GM12878 (cell line): ENCODE measurements at regions not wholly inside any gene's neighbourhood (a gene's known extent, or its start where the extent isn't known, plus 50 kb on each side); places are given as distances from the start of the nearest gene placed in this dataset.

Experiments used
- ATAC-seq: fragments of 200-7000 bp; cut with Tn5 transposase; 3 replicates; pipeline ENCODE4 v1.9.1; 2020; ENCODE audit warnings: mild to moderate bottlenecking, moderate library complexity
- BruUV-seq: library from RNA; stranded (reverse); fragments of 400-500 nt; replicated peaks from 2 replicates; lab custom pipeline; 2021; lab: Mats Ljungman, UMichigan
- CTCF ChIA-PET: fragments of 300-600 bp; sonication (Branson Sonifier 250); formaldehyde crosslinking; extraction: SDS; loops from one replicate; lab custom pipeline; 2021; ENCODE audit warnings: inconsistent platforms; lab: Yijun Ruan, JAX
- POLR2A ChIA-PET: fragments of 350-600 bp; formaldehyde crosslinking; extraction: SDS; loops from one replicate; lab custom pipeline; 2021; ENCODE audit warnings: inconsistent platforms; lab: Charles Lee
- RAD21 ChIA-PET: fragments of 300-600 bp; sonication (Branson Sonifier 250); formaldehyde crosslinking; loops from one replicate; lab custom pipeline; 2023; ENCODE audit warnings: antibody characterized with exemption; ENCODE audit not compliant: unreplicated experiment; lab: Charles Lee
- SMC1A ChIA-PET: fragments of 300-600 bp; sonication (Branson Sonifier 250); formaldehyde crosslinking; loops from one replicate; lab custom pipeline; 2023; ENCODE audit not compliant: unreplicated experiment, uncharacterized antibody; lab: Charles Lee
- DNase-seq: peaks from one replicate; pipeline ENCODE4 v3.0.0-alpha.2; 2011; ENCODE audit warnings: low read depth, low spot score
- FAIRE-seq: peaks from 3 replicates; lab custom pipeline; 2011; peaks lifted over from hg19 to GRCh38; lab: Jason Lieb, UNC
- H2AFZ ChIP-seq: 2 replicates; pipeline ENCODE4 v1.6.0; 2011; ENCODE audit warnings: low read depth, low read length, control low read depth; ENCODE audit not compliant: control insufficient read depth
- H3K27ac ChIP-seq: 2 replicates; pipeline ENCODE4 v1.5.1; 2011; ENCODE audit warnings: control low read depth; ENCODE audit not compliant: control insufficient read depth, insufficient read depth
- H3K27me3 ChIP-seq, 2 experiments: replicated peaks in 1 of 2; 2 replicates each; pipeline versions ENCODE4 v1.6.0 to v1.6.1; 2011; ENCODE audit warnings: low read length in 1 of 2; ENCODE audit not compliant: control insufficient read depth in 2 of 2, insufficient read depth in 2 of 2
- H3K36me3 ChIP-seq, 2 experiments: 2 replicates each; pipeline ENCODE4 v1.5.1; 2011; ENCODE audit warnings: low read length in 1 of 2; ENCODE audit not compliant: control insufficient read depth in 2 of 2, insufficient read depth in 2 of 2
- H3K4me1 ChIP-seq: 2 replicates; pipeline ENCODE4 v1.6.1; 2011; ENCODE audit warnings: mild to moderate bottlenecking, low read length, moderate library complexity, mixed read lengths; ENCODE audit not compliant: control insufficient read depth, insufficient read depth
- H3K4me2 ChIP-seq: 2 replicates; pipeline ENCODE4 v1.6.0; 2011; ENCODE audit warnings: control low read depth; ENCODE audit not compliant: control insufficient read depth, insufficient read depth
- H3K4me3 ChIP-seq: fragments of 200-600 bp; sonication (generic); 2 replicates; pipeline ENCODE4 v1.5.1; 2016
- H3K79me2 ChIP-seq: 2 replicates; pipeline ENCODE4 v1.6.0; 2011; ENCODE audit warnings: low read length; ENCODE audit not compliant: control insufficient read depth, insufficient read depth
- H3K9ac ChIP-seq: 2 replicates; pipeline ENCODE4 v1.8.0; 2011; ENCODE audit warnings: low read length, control low read depth, mixed read lengths; ENCODE audit not compliant: control insufficient read depth, insufficient read depth
- H3K9me3 ChIP-seq: replicated peaks from 3 replicates; pipeline ENCODE4 v1.5.1; 2011; ENCODE audit warnings: mild to moderate bottlenecking, low read length; ENCODE audit not compliant: control insufficient read depth, insufficient read depth
- H4K20me1 ChIP-seq: 2 replicates; pipeline ENCODE4 v1.6.0; 2011; ENCODE audit not compliant: control insufficient read depth, insufficient read depth
- BACH1 ChIP-seq: fragments of 450-650 bp; IDR thresholded peaks from 2 replicates; pipeline ENCODE4 v1.6.1; 2017; ENCODE audit warnings: mild to moderate bottlenecking, borderline replicate concordance
- DPF2 ChIP-seq: fragments of 450-650 bp; IDR thresholded peaks from 2 replicates; pipeline ENCODE4 v1.6.1; 2017; ENCODE audit warnings: mild to moderate bottlenecking
- FOXM1 ChIP-seq: IDR thresholded peaks from 2 replicates; pipeline ENCODE4 v1.6.1; 2012; ENCODE audit warnings: low read depth, mild to moderate bottlenecking, inconsistent platforms, low read length, moderate library complexity
- GATAD2B ChIP-seq: fragments of 450-650 bp; conservative IDR thresholded peaks from 2 replicates; pipeline ENCODE4 v1.6.1; 2017; ENCODE audit warnings: low read depth, mild to moderate bottlenecking, moderate library complexity
- NRF1 ChIP-seq: conservative IDR thresholded peaks from 2 replicates; pipeline ENCODE4 v1.6.1; 2011; ENCODE audit warnings: mild to moderate bottlenecking, low read depth, low read length, improper control_type of control experiment
- POLR2AphosphoS2 ChIP-seq: IDR thresholded peaks from 2 replicates; pipeline ENCODE4 v1.6.1; 2011; ENCODE audit warnings: low read depth, mild to moderate bottlenecking, low read length, improper control_type of control experiment, moderate library complexity
- SIN3A ChIP-seq: IDR thresholded peaks from 2 replicates; pipeline ENCODE4 v1.6.1; 2012; ENCODE audit warnings: low read depth, low read length, improper control_type of control experiment
- SREBF1 ChIP-seq: IDR thresholded peaks from 2 replicates; pipeline ENCODE4 v1.6.1; 2012; ENCODE audit warnings: mild to moderate bottlenecking, low read length
- SUPT20H ChIP-seq: IDR thresholded peaks from 2 replicates; pipeline ENCODE4 v1.6.1; 2011; ENCODE audit warnings: low read depth, mild to moderate bottlenecking, low read length, moderate library complexity, borderline replicate concordance; ENCODE audit not compliant: control insufficient read depth
- ZNF207 ChIP-seq: fragments of 450-650 bp; IDR thresholded peaks from 2 replicates; pipeline ENCODE4 v1.6.1; 2014; ENCODE audit warnings: antibody characterized with exemption, mild to moderate bottlenecking, borderline replicate concordance
- ZNF384 ChIP-seq: IDR thresholded peaks from 2 replicates; pipeline ENCODE4 v1.6.1; 2012; ENCODE audit warnings: low read depth, mild to moderate bottlenecking, low read length, improper control_type of control experiment, borderline replicate concordance
- ZZZ3 ChIP-seq: IDR thresholded peaks from 2 replicates; pipeline ENCODE4 v1.6.1; 2011; ENCODE audit warnings: low read depth; ENCODE audit not compliant: control insufficient read depth, insufficient read length
- WGBS: methylation state at CpG from one replicate; pipeline ENCODE4 v1.1.6; 2016; ENCODE audit warnings: low lambda C conversion rate; ENCODE audit not compliant: insufficient replicate concordance, insufficient coverage; ENCODE audit errors: missing lambda C conversion rate; 5-methylcytosine and 5-hydroxymethylcytosine counted together
- in situ Hi-C: fragments of 300-500 bp; cut with MboI; formaldehyde crosslinking; loops from 9 replicates; pipeline ENCODE4 v1.14.3; 2018; ENCODE audit warnings: mixed read lengths
- intact Hi-C: fragments of 100-400 bp; cut with micrococcal nuclease; formaldehyde crosslinking; loops from one replicate; pipeline ENCODE4 v1.14.2; 2022; ENCODE audit not compliant: unreplicated experiment
- TF ChIP-seq, protein P1 (sequence below): fragments of 450-650 bp; IDR thresholded peaks from 2 replicates; pipeline ENCODE4 v1.6.1; 2017; ENCODE audit warnings: mild to moderate bottlenecking, low read depth, inconsistent platforms; ENCODE audit not compliant: poor library complexity, severe bottlenecking
- TF ChIP-seq, protein P2 (sequence below): IDR thresholded peaks from 2 replicates; pipeline ENCODE4 v1.6.1; 2012; ENCODE audit warnings: low read depth, low read length, improper control_type of control experiment
- TF ChIP-seq, protein P3 (sequence below): IDR thresholded peaks from 2 replicates; pipeline ENCODE4 v1.6.1; 2012; ENCODE audit warnings: low read length, inconsistent platforms

GRCh38 chr14:84410344-84410743 is 1119.6 kb upstream of the FLRT2 start (continued):
- TF ChIP-seq, protein P1, sequence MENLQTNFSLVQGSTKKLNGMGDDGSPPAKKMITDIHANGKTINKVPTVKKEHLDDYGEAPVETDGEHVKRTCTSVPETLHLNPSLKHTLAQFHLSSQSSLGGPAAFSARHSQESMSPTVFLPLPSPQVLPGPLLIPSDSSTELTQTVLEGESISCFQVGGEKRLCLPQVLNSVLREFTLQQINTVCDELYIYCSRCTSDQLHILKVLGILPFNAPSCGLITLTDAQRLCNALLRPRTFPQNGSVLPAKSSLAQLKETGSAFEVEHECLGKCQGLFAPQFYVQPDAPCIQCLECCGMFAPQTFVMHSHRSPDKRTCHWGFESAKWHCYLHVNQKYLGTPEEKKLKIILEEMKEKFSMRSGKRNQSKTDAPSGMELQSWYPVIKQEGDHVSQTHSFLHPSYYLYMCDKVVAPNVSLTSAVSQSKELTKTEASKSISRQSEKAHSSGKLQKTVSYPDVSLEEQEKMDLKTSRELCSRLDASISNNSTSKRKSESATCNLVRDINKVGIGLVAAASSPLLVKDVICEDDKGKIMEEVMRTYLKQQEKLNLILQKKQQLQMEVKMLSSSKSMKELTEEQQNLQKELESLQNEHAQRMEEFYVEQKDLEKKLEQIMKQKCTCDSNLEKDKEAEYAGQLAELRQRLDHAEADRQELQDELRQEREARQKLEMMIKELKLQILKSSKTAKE, result no peak
- TF ChIP-seq ZNF207, result no peak
- TF ChIP-seq, all 136 proteins: peak for 0

DNA sequence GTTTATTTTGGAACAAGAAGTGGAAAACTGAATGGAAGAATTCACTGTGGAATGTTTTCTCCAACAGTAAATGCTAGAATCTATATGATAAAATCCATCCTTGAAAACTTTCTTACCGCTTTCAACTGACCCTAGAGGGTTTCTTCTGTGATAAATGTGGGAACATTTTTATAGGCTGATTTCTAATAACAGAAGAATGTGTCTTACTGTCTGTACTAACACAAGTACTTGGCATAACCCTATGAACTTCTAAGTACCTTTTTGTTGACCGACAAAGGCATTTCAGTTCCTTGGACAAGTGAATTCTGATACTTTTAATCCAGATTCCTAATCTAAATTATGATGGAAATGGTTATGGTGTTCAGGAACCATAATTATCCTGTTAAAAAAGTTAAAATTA is 1109.7 kb upstream of the FLRT2 start:
- 0% methylated on average over 2 of the region's 2 CpGs for WGBS

GRCh38 chr14:84421621-84422020 is 1108.3 kb upstream of the FLRT2 start:
- no peaks in the 10 kb centered on the region for H3K27me3 ChIP-seq
- no peaks in the 10 kb centered on the region for H3K36me3 ChIP-seq
- no peaks in the 10 kb centered on the region for H3K4me1 ChIP-seq
- DNase-seq (no peak), ATAC-seq (no peak), FAIRE-seq (no peak)
- H3K9me3 ChIP-seq, result no peaks in the 10 kb centered on the region
- ChIA-PET CTCF (no interaction called here), RAD21 (no interaction called here), SMC1A (no interaction called here), POLR2A (no interaction called here)
- no peak overlapping the region for H3K4me3 ChIP-seq
- no peaks in the 10 kb centered on the region for H3K79me2 ChIP-seq
- intact Hi-C loops (no loop called here), in situ Hi-C loops (no loop called here)
- no peak overlapping the region for H3K4me2 ChIP-seq
- no TSS peak for BruUV-seq
- no peak overlapping the region for H2AFZ ChIP-seq
- H3K9ac ChIP-seq, result no peak overlapping the region
- H3K27ac ChIP-seq, result no peak overlapping the region
- no peaks in the 10 kb centered on the region for H4K20me1 ChIP-seq
- TF ChIP-seq FOXM1 (no peak), ZNF384 (no peak), ZZZ3 (no peak), BACH1 (no peak), NRF1 (no peak), SUPT20H (no peak), SREBF1 (no peak), GATAD2B (no peak), POLR2AphosphoS2 (no peak), SIN3A (no peak)
- TF ChIP-seq, protein P2, sequence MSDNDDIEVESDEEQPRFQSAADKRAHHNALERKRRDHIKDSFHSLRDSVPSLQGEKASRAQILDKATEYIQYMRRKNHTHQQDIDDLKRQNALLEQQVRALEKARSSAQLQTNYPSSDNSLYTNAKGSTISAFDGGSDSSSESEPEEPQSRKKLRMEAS, result no peak
- TF ChIP-seq, protein P3, sequence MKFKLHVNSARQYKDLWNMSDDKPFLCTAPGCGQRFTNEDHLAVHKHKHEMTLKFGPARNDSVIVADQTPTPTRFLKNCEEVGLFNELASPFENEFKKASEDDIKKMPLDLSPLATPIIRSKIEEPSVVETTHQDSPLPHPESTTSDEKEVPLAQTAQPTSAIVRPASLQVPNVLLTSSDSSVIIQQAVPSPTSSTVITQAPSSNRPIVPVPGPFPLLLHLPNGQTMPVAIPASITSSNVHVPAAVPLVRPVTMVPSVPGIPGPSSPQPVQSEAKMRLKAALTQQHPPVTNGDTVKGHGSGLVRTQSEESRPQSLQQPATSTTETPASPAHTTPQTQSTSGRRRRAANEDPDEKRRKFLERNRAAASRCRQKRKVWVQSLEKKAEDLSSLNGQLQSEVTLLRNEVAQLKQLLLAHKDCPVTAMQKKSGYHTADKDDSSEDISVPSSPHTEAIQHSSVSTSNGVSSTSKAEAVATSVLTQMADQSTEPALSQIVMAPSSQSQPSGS, result no peak

More for the DNA sequence above, 1109.7 kb upstream of the FLRT2 start:
- H3K9me3 ChIP-seq, result no peaks in the 10 kb centered on the region
- no peak for FAIRE-seq
- no peak overlapping the region for H3K4me3 ChIP-seq
- in situ Hi-C loops (no loop called here), intact Hi-C loops (no loop called here)
- POLR2A ChIA-PET, result no interaction called here
- no peak overlapping the region for H3K9ac ChIP-seq
- no peak overlapping the region for H3K27ac ChIP-seq
- DNase-seq, result no peak
- no TSS peak for BruUV-seq
- no peak for TF ChIP-seq DPF2
- RAD21 ChIA-PET, result no interaction called here
- CTCF ChIA-PET, result no interaction called here
- H3K4me2 ChIP-seq, result no peak overlapping the region
- no peak for ATAC-seq
- no peaks in the 10 kb centered on the region for H4K20me1 ChIP-seq
- H3K79me2 ChIP-seq, result no peaks in the 10 kb centered on the region
- H3K27me3 ChIP-seq, result no peaks in the 10 kb centered on the region
- H2AFZ ChIP-seq, result no peak overlapping the region
- H3K4me1 ChIP-seq, result no peaks in the 10 kb centered on the region
- no peaks in the 10 kb centered on the region for H3K36me3 ChIP-seq
- SMC1A ChIA-PET, result no interaction called here
